GM12892 (cell line): ENCODE measurements at regions not wholly inside any gene's neighbourhood (a gene's known extent, or its start where the extent isn't known, plus 50 kb on each side); places are given as distances from the start of the nearest gene placed in this dataset.
"Not testable (repeated sequence)": the region's sequence is repeated elsewhere in the genome, so short reads cannot be mapped to it uniquely, and the experiment has no call there.

Experiments used
- POLR2A ChIP-seq: IDR thresholded peaks from 2 replicates; pipeline ENCODE4 v1.6.1; 2011; ENCODE audit warnings: low read depth, low read length, control low read depth
- POLR2AphosphoS5 ChIP-seq: IDR thresholded peaks from 2 replicates; pipeline ENCODE4 v1.6.1; 2011; ENCODE audit warnings: low read depth, low read length, control low read depth

DNA sequence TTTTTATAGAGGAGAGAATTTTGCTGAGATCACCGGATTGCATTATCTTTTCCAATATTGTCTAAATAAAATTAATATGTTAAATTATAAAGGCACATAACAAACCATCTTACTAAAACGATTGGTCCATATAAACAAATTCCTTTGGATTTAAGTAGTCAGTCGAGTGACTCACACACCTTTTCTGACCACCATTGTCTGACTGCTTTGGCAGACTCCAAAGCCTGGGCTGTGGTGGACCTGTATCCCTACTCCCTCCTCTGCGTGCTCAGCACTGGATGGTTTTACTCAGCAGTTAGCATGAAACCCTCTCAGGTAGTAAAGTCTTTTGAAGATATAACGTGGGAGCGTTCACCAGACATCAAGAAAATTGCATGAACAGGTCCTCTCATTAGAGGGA, 134.2 kb downstream of the BCL2L11 start:
- TF ChIP-seq POLR2A, POLR2AphosphoS5: not testable (repeated sequence)
